HepG2 (cell line): ENCODE measurements at regions not wholly inside any gene's neighbourhood (a gene's known extent, or its start where the extent isn't known, plus 50 kb on each side); places are given as distances from the start of the nearest gene placed in this dataset.

Experiments used
- GABPB1 ChIP-seq: IDR thresholded peaks from 2 replicates; pipeline ENCODE4 v1.6.1; 2016; ENCODE audit warnings: mild to moderate bottlenecking, missing genetic modification reagents, moderate library complexity, missing compliant biosample characterization
- MAX ChIP-seq: IDR thresholded peaks from 2 replicates; pipeline ENCODE4 v1.6.1; 2012; ENCODE audit warnings: inconsistent platforms
- NFATC3 ChIP-seq: sonication (generic); formaldehyde crosslinking; IDR thresholded peaks from 2 replicates; pipeline ENCODE4 v1.5.1; 2020; ENCODE audit warnings: mild to moderate bottlenecking, missing genetic modification reagents
- PHF21A ChIP-seq: sonication (generic); formaldehyde crosslinking; IDR thresholded peaks from 2 replicates; pipeline ENCODE4 v1.5.0; 2020; ENCODE audit warnings: mild to moderate bottlenecking, missing genetic modification reagents
- SP140L ChIP-seq: sonication (generic); formaldehyde crosslinking; IDR thresholded peaks from 2 replicates; pipeline ENCODE4 v1.4.0; 2020; ENCODE audit warnings: missing genetic modification reagents, borderline replicate concordance
- TAF15 ChIP-seq: fragments of 200-400 bp; formaldehyde crosslinking; IDR thresholded peaks from one replicate; pipeline ENCODE4 v1.6.1; 2018; ENCODE audit warnings: mild to moderate bottlenecking, low read depth, low read length; ENCODE audit not compliant: poor library complexity, severe bottlenecking
- ZBTB1 ChIP-seq: sonication (generic); formaldehyde crosslinking; IDR thresholded peaks from 2 replicates; pipeline ENCODE4 v1.4.0; 2020; ENCODE audit warnings: missing genetic modification reagents, borderline replicate concordance
- ZFP41 ChIP-seq: sonication (generic); formaldehyde crosslinking; IDR thresholded peaks from 2 replicates; pipeline ENCODE4 v1.4.0; 2020; ENCODE audit warnings: mild to moderate bottlenecking, missing genetic modification reagents, borderline replicate concordance
- ZMYM4 ChIP-seq: sonication (generic); formaldehyde crosslinking; IDR thresholded peaks from 2 replicates; pipeline ENCODE4 v1.8.1; 2023; ENCODE audit warnings: mild to moderate bottlenecking, missing genetic modification reagents
- TF ChIP-seq, protein P1 (sequence below): sonication (generic); formaldehyde crosslinking; IDR thresholded peaks from 2 replicates; pipeline ENCODE4 v1.5.1; 2020; ENCODE audit warnings: missing genetic modification reagents, mild to moderate bottlenecking, borderline replicate concordance
- TF ChIP-seq, protein P2 (sequence below): sonication (generic); formaldehyde crosslinking; IDR thresholded peaks from 2 replicates; pipeline ENCODE4 v1.8.0; 2022; ENCODE audit warnings: missing genetic modification reagents, mild to moderate bottlenecking, borderline replicate concordance
- TF ChIP-seq, protein P3 (sequence below): sonication (generic); formaldehyde crosslinking; IDR thresholded peaks from 2 replicates; pipeline ENCODE4 v1.4.0; 2020; ENCODE audit warnings: low read depth, mild to moderate bottlenecking, missing genetic modification reagents

DNA sequence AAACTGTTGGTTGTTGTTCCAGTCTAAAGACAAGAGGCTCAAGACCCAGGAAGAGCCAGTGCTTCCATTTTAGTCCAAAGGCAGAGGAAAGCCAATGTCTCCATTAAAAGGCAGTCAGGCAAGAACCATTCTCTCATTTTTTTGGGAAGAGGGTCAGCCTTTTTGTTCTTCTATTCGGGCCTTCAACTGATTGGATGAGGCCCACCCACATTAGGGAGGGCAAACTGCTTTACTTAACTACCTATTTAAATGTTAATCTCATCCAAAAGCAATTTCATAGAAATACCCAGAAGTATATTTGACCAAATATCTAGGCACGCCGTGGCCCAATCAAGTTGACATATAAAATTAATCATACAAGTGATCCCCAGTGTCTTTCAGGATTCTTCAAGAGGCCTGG is 104.4 kb upstream of the SYT6 start (continued):
- TF ChIP-seq, protein P1, sequence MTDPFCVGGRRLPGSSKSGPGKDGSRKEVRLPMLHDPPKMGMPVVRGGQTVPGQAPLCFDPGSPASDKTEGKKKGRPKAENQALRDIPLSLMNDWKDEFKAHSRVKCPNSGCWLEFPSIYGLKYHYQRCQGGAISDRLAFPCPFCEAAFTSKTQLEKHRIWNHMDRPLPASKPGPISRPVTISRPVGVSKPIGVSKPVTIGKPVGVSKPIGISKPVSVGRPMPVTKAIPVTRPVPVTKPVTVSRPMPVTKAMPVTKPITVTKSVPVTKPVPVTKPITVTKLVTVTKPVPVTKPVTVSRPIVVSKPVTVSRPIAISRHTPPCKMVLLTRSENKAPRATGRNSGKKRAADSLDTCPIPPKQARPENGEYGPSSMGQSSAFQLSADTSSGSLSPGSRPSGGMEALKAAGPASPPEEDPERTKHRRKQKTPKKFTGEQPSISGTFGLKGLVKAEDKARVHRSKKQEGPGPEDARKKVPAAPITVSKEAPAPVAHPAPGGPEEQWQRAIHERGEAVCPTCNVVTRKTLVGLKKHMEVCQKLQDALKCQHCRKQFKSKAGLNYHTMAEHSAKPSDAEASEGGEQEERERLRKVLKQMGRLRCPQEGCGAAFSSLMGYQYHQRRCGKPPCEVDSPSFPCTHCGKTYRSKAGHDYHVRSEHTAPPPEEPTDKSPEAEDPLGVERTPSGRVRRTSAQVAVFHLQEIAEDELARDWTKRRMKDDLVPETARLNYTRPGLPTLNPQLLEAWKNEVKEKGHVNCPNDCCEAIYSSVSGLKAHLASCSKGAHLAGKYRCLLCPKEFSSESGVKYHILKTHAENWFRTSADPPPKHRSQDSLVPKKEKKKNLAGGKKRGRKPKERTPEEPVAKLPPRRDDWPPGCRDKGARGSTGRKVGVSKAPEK (CRISPR knock-in tag) = no peak
- TF ChIP-seq SP140L (CRISPR knock-in tag) (no peak), PHF21A (CRISPR knock-in tag) (no peak), TAF15 (no peak), ZMYM4 (CRISPR knock-in tag) (no peak), NFATC3 (CRISPR knock-in tag) (no peak), MAX (no peak), ZFP41 (CRISPR knock-in tag) (no peak), ZBTB1 (CRISPR knock-in tag) (no peak), GABPB1 (CRISPR knock-in tag) (no peak)
- TF ChIP-seq, protein P2, sequence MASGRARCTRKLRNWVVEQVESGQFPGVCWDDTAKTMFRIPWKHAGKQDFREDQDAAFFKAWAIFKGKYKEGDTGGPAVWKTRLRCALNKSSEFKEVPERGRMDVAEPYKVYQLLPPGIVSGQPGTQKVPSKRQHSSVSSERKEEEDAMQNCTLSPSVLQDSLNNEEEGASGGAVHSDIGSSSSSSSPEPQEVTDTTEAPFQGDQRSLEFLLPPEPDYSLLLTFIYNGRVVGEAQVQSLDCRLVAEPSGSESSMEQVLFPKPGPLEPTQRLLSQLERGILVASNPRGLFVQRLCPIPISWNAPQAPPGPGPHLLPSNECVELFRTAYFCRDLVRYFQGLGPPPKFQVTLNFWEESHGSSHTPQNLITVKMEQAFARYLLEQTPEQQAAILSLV = no peak
- TF ChIP-seq, protein P3, sequence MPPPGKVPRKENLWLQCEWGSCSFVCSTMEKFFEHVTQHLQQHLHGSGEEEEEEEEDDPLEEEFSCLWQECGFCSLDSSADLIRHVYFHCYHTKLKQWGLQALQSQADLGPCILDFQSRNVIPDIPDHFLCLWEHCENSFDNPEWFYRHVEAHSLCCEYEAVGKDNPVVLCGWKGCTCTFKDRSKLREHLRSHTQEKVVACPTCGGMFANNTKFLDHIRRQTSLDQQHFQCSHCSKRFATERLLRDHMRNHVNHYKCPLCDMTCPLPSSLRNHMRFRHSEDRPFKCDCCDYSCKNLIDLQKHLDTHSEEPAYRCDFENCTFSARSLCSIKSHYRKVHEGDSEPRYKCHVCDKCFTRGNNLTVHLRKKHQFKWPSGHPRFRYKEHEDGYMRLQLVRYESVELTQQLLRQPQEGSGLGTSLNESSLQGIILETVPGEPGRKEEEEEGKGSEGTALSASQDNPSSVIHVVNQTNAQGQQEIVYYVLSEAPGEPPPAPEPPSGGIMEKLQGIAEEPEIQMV = no peak
